Coronary artery (tissue), 2 donors: ENCODE measurements at regions not wholly inside any gene's neighbourhood (a gene's known extent, or its start where the extent isn't known, plus 50 kb on each side); places are given as distances from the start of the nearest gene placed in this dataset.

ENCODE experiments used
- DNase-seq: peaks from one replicate; pipeline ENCODE4 v3.0.0-alpha.2; 2017; ENCODE audit warnings: low spot score
- H3K27ac ChIP-seq, 2 donors: fragments of 200-600 bp; sonication (generic); one replicate each; pipeline ENCODE4 v1.5.1; 2016 to 2019
- H3K4me3 ChIP-seq: fragments of 200-600 bp; sonication (generic); 2 replicates; pipeline ENCODE4 v1.5.1; 2016; ENCODE audit warnings: mild to moderate bottlenecking, moderate library complexity
- CTCF ChIP-seq: fragments of 200-600 bp; sonication (generic); IDR thresholded peaks from one replicate; pipeline ENCODE4 v1.5.1; 2019; ENCODE audit warnings: antibody characterized with exemption

- Histone ChIP-seq H3K27ac (no peak overlapping the region), H3K4me3 (no peak overlapping the region)
- TF ChIP-seq CTCF, result no peak
- DNase-seq, result no peak
Measured at GRCh38 chr13:38191016-38191415, 158.6 kb upstream of the UFM1 start.

DNA sequence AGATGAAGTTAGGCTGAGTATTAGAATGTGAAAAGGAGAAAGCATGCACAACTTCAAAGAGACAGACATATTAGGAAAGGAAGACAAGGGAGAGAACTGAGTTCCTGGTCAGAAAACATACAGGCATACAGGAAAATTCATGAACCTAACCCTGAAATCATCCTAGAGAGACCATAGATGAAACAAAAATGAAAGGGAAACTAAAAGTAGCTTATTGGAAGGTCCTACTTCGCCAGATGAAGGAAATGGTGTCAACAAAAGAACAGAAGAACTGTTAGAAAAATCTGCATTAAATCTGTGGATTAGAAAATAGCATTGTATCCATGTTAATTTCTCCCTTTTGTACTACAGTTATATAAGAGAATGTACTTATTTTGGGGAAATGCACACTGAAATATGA, 169.0 kb upstream of the UFM1 start:
- DNase-seq, result no peak
- Histone ChIP-seq H3K4me3 (no peak overlapping the region), H3K27ac (no peak overlapping the region)
- TF ChIP-seq CTCF, result no peak

DNA sequence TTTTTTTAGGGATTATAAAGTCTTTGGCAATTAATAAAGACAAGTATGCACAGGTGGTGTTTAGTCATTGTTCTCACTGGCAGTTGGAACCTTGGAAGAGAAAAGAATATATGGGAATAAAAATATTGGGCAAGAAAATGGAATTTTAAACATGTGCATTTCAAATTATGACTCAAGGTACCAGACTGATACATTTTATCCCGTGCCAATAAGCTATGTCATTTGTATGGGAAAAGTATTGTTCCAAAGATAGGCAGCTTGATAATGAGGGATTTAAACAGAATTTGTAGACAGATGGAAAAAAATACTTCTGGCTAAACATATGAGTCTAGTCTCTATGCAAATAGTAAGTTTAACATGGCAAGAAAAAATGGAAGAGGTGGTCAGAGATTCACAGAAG, 169.5 kb upstream of the UFM1 start:
- Histone ChIP-seq H3K27ac (no peak overlapping the region), H3K4me3 (no peak overlapping the region)
- no peak for TF ChIP-seq CTCF

GRCh38 chr13:38176664-38177063, 173.0 kb upstream of the UFM1 start:
- no peak overlapping the region for H3K27ac ChIP-seq
- DNase-seq, result no peak
- no peak for TF ChIP-seq CTCF
- H3K4me3 ChIP-seq, result no peak overlapping the region

More for the DNA sequence above, 169.5 kb upstream of the UFM1 start:
- DNase-seq, result no peak

DNA sequence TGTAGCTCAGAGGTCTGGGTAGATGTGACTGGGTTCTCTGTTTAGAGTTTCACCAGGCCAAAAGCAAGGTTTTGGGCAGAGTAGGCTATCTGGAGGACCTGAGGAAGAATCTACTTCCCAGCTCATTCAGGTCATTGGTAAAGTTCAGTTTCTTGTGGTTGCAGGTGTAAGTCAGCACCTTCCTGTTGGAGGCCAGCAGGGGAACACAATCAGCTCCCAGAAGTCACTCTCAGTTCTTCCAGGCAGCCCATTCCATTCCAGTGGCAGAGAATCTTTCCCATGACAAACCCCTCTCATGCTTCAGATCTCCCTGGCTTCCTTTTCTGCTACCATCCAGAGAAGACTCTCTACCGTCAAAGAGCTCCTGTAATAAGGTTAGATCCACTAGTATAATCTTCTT, 176.2 kb upstream of the UFM1 start:
- TF ChIP-seq CTCF, result no peak
- Histone ChIP-seq H3K4me3 (no peak overlapping the region), H3K27ac (no peak overlapping the region)
- no peak for DNase-seq

- H3K4me3 ChIP-seq, result no peak overlapping the region
- no peak for TF ChIP-seq CTCF
- H3K27ac ChIP-seq, result no peak overlapping the region
- no peak for DNase-seq
Measured at GRCh38 chr13:38167164-38167822, 182.4 kb upstream of the UFM1 start.

DNA sequence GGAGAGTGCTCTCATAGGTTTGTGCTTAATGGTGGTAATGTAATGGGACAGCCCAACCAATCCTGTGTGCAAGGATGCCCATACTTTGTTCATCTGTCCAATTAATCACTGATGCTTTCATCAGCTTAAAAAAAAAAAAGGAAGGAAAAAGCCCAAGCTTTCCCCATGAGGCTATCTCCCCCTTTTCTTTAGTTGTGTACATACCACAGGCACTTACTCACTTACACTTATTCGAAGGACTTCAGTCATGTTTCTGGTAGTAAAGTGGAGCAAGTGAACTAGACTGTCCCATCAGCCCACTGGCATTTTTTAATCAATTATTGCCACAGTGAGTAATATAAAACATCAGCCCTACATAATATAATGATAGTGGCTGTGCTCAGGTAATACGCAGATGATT, 183.5 kb upstream of the UFM1 start:
- Histone ChIP-seq H3K4me3 (no peak overlapping the region), H3K27ac (no peak overlapping the region)
- no peak for DNase-seq
- TF ChIP-seq CTCF, result no peak
